ENCODE measurements at regions not wholly inside any gene's neighbourhood (a gene's known extent, or its start where the extent isn't known, plus 50 kb on each side); places are given as distances from the start of the nearest gene placed in this dataset.

GRCh38 chr6:170187669-170188566, 103.0 kb downstream of the DLL1 start:
- H3K4me3 ChIP-seq (ENCODE audit: low read depth, low read length) = no peak overlapping the region
- no peak for DNase-seq (ENCODE audit: low read depth)
- TF ChIP-seq CTCF (IDR thresholded peaks at IDR 0.05; ENCODE audit: low read depth, low read length) (no peak), POLR2A (IDR thresholded peaks at IDR 0.05; ENCODE audit: extremely low read depth, insufficient read length) (no peak), MAX (IDR thresholded peaks at IDR 0.05; ENCODE audit: low read depth, low read length) (no peak), MYC (IDR thresholded peaks at IDR 0.05; ENCODE audit: low read depth, low read length) (no peak)

- no peak for DNase-seq (ENCODE audit: low read depth)
- no peak for TF ChIP-seq MAX (IDR thresholded peaks at IDR 0.05; ENCODE audit: low read depth, low read length)
- no peak for TF ChIP-seq CTCF (IDR thresholded peaks at IDR 0.05; ENCODE audit: low read depth, low read length)
- no peak for TF ChIP-seq POLR2A (IDR thresholded peaks at IDR 0.05; ENCODE audit: extremely low read depth, insufficient read length)
- no peak for TF ChIP-seq MYC (IDR thresholded peaks at IDR 0.05; ENCODE audit: low read depth, low read length)
Observed at GRCh38 chr6:170186941-170187668, 103.8 kb downstream of the DLL1 start.

GRCh38 chr6:170186006-170186935, 104.6 kb downstream of the DLL1 start:
- no peak for DNase-seq (ENCODE audit: low read depth)
- no peak overlapping the region for H3K4me3 ChIP-seq (ENCODE audit: low read depth, low read length)
- TF ChIP-seq MAX (IDR thresholded peaks at IDR 0.05; ENCODE audit: low read depth, low read length) = no peak
- no peak for TF ChIP-seq MYC (IDR thresholded peaks at IDR 0.05; ENCODE audit: low read depth, low read length)
- no peak for TF ChIP-seq CTCF (IDR thresholded peaks at IDR 0.05; ENCODE audit: low read depth, low read length)
- no peak for TF ChIP-seq POLR2A (IDR thresholded peaks at IDR 0.05; ENCODE audit: extremely low read depth, insufficient read length)

More at GRCh38 chr6:170186941-170187668, 103.8 kb downstream of the DLL1 start:
- H3K4me3 ChIP-seq (ENCODE audit: low read depth, low read length) = no peak overlapping the region

- H3K4me3 ChIP-seq (ENCODE audit: low read depth, low read length) = no peak overlapping the region
- no peak for DNase-seq (ENCODE audit: low read depth)
- TF ChIP-seq MYC (IDR thresholded peaks at IDR 0.05; ENCODE audit: low read depth, low read length) (no peak), MAX (IDR thresholded peaks at IDR 0.05; ENCODE audit: low read depth, low read length) (no peak), POLR2A (IDR thresholded peaks at IDR 0.05; ENCODE audit: extremely low read depth, insufficient read length) (no peak), CTCF (IDR thresholded peaks at IDR 0.05; ENCODE audit: low read depth, low read length) (no peak)
Observed at GRCh38 chr6:170185175-170185978, 105.5 kb downstream of the DLL1 start.
